Neutrophil (primary cell): ENCODE measurements at regions not wholly inside any gene's neighbourhood (a gene's known extent, or its start where the extent isn't known, plus 50 kb on each side); places are given as distances from the start of the nearest gene placed in this dataset.

ENCODE experiments used
- H3K27ac ChIP-seq: fragments of 200-600 bp; sonication (generic); 2 replicates; pipeline ENCODE4 v1.5.1; 2016; ENCODE audit warnings: mild to moderate bottlenecking, moderate library complexity
- H3K27me3 ChIP-seq: fragments of 200-600 bp; sonication (generic); 2 replicates; pipeline ENCODE4 v1.6.0; 2016; ENCODE audit warnings: mild to moderate bottlenecking
- H3K36me3 ChIP-seq: fragments of 200-600 bp; sonication (generic); 2 replicates; pipeline ENCODE4 v1.5.1; 2017
- H3K4me1 ChIP-seq, 2 experiments: fragments of 200-600 bp in 1 of 2; sonication (generic) in 1 of 2; 1 replicate in 1 of 2; 2 replicates in 1 of 2; pipeline versions ENCODE4 v1.5.1 to v1.6.1; 2013 to 2016; ENCODE audit warnings: low read depth in 1 of 2, low read length in 1 of 2, mild to moderate bottlenecking in 1 of 2, moderate library complexity in 1 of 2; ENCODE audit not compliant: control insufficient read depth in 1 of 2, insufficient read depth in 1 of 2
- H3K4me3 ChIP-seq, 2 experiments: fragments of 200-600 bp in 1 of 2; sonication (generic) in 1 of 2; 1 replicate in 1 of 2; 2 replicates in 1 of 2; pipeline ENCODE4 v1.5.1; 2013 to 2016; ENCODE audit warnings: low read depth in 1 of 2, low read length in 1 of 2, mild to moderate bottlenecking in 1 of 2, moderate library complexity in 1 of 2
- H3K9me3 ChIP-seq: fragments of 200-600 bp; sonication (generic); 2 replicates; pipeline ENCODE4 v1.5.1; 2016
- CTCF ChIP-seq: fragments of 200-600 bp; sonication (generic); IDR thresholded peaks from 2 replicates; pipeline ENCODE4 v1.5.1; 2016; ENCODE audit warnings: antibody characterized with exemption

GRCh38 chr2:37784071-37784758 lies 112.8 kb upstream of the CDC42EP3 start:
- Histone ChIP-seq H3K9me3 (no peaks in the 10 kb centered on the region), H3K27me3 (no peaks in the 10 kb centered on the region), H3K27ac (no peak overlapping the region), H3K36me3 (no peaks in the 10 kb centered on the region), H3K4me3 (no peak overlapping the region), H3K4me1 (no peaks in the 10 kb centered on the region)
- no peak for TF ChIP-seq CTCF

DNA sequence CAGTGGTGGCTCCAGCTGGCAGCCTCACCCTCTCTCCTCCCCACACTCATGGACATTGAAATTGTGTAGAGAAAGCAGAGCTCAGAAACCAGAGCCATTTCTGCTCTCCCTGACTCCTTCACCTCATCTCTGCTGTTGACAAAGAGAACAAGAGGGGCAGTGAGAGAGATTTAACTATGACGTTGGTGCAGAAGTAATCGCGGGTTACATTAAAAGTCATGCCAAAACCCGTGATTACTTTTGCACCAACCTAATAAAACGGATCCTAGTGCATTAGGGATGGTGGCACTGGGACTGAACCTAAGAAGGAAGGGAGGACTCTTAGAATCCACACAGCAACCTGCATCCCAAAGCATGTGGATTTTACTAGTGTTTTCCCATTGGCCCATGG lies 113.3 kb upstream of the CDC42EP3 start:
- Histone ChIP-seq H3K36me3 (no peaks in the 10 kb centered on the region), H3K9me3 (no peaks in the 10 kb centered on the region), H3K27ac (no peak overlapping the region), H3K4me3 (no peak overlapping the region), H3K4me1 (no peaks in the 10 kb centered on the region), H3K27me3 (no peaks in the 10 kb centered on the region)
- no peak for TF ChIP-seq CTCF

GRCh38 chr2:37786191-37786698 lies 114.8 kb upstream of the CDC42EP3 start:
- Histone ChIP-seq H3K27me3 (no peaks in the 10 kb centered on the region), H3K4me3 (no peak overlapping the region), H3K27ac (no peak overlapping the region), H3K9me3 (no peaks in the 10 kb centered on the region), H3K36me3 (no peaks in the 10 kb centered on the region), H3K4me1 (peaks cover 0 to 4% of the 10 kb centered on the region in 2 experiments)
- no peak for TF ChIP-seq CTCF

- H3K4me3 ChIP-seq = no peak overlapping the region
- H3K27ac ChIP-seq = no peak overlapping the region
- no peak for TF ChIP-seq CTCF
- H3K27me3 ChIP-seq = no peaks in the 10 kb centered on the region
- peaks cover 0 to 4% of the 10 kb centered on the region in 2 experiments for H3K4me1 ChIP-seq
- H3K36me3 ChIP-seq = no peaks in the 10 kb centered on the region
- H3K9me3 ChIP-seq = no peaks in the 10 kb centered on the region
These were observed 115.4 kb upstream of the CDC42EP3 start for GRCh38 chr2:37786854-37787253.

DNA sequence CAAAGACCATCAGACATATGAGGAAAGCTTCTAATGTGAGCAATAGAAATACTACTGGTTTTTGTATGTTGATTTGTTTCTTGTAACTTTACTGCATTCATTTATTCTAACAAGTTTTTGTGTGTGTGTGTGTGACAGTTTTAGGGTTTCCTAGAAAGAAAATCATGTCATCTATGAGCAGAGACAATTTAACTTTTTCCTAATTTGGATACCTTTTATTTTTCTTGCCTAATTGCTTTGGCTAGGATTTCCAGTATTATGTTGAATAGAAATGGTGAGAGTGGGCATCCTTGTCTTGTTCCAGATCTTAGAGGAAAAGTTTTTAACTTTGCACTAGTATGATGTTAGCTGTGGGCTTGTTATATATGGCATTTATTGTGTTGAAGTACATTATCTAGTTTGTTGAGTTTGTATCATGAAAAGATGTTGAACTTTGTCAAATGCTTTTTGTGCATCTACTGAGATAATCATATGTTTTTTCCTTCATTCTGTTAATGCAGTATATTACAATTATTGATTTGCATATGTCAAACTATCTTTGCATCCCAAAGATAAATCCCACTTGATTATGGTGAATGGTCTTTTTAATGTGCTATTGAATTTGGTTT lies 117.3 kb upstream of the CDC42EP3 start:
- Histone ChIP-seq H3K27me3 (no peaks in the 10 kb centered on the region), H3K4me3 (no peak overlapping the region), H3K9me3 (no peaks in the 10 kb centered on the region), H3K27ac (no peak overlapping the region), H3K36me3 (no peaks in the 10 kb centered on the region), H3K4me1 (peaks cover 0 to 4% of the 10 kb centered on the region in 2 experiments)
- TF ChIP-seq CTCF = no peak
